ENCODE measurements at regions not wholly inside any gene's neighbourhood (a gene's known extent, or its start where the extent isn't known, plus 50 kb on each side); places are given as distances from the start of the nearest gene placed in this dataset.

DNA sequence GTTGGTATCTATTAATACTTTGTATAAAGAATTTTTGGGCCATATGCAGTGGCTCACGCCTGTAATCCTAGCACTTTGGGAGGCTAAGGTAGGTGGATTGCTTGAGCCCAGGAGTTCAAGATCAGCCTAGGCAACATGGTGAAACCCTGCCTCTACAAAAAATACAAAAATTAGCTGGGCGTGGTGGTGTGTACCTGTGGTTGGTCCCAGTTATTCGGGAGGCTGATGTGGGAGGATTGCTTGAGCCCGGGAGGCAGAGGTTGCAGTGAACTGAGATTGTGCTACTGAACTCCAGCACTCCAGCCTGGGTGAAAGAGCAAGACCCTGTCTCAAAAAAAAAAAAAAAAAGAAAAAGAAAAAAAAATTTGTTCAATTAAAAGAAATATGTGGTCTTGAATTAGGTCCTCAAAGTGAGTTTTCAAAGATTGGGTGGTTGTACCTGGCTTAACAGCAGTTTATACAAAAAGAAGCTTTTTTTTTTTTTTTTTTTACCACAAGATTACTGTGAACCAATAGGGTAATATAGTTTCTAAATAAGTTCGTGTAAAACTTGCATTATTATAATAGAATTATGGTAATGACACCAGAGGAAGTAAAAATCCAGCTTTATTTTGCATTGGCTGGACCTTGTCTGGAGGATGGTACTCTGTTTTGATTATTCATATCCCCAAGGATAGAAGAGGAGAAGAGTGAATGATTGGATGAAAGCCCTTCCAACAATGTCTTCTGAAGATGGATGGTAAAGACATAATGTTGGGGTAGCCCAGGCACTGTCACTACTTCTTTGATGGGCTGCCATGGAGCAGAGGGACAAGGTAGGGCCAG is 210.3 kb downstream of the MYCN start:
- TF ChIP-seq CTCF (IDR thresholded peaks at IDR 0.05; ENCODE audit: control extremely low read depth in 1 of 3, insufficient read depth in 1 of 3, low read depth in 1 of 3, low read length in 3 of 3) (no peak), GABPA (IDR thresholded peaks at IDR 0.05; ENCODE audit: borderline replicate concordance, insufficient read depth, low read length) (no peak), YY1 (IDR thresholded peaks at IDR 0.05; ENCODE audit: low read depth, low read length) (no peak), POLR2A (IDR thresholded peaks at IDR 0.05; ENCODE audit: control extremely low read depth in 1 of 2, low read depth in 2 of 2, low read length in 2 of 2) (no peak), EGR1 (IDR thresholded peaks at IDR 0.05; ENCODE audit: borderline replicate concordance, low read depth, low read length) (no peak), RXRA (IDR thresholded peaks at IDR 0.05; ENCODE audit: insufficient read depth, low read depth, low read length) (no peak), JUND (IDR thresholded peaks at IDR 0.05; ENCODE audit: low read length) (no peak), PHF8 (conservative IDR thresholded peaks at IDR 0.05; ENCODE audit: low read depth, low read length) (no peak), EP300 (IDR thresholded peaks at IDR 0.05; ENCODE audit: borderline replicate concordance in 1 of 2, low read depth in 2 of 2, low read length in 2 of 2) (no peak), SUZ12 (IDR thresholded peaks at IDR 0.05; ENCODE audit: low read length) (no peak)

Measured in H1 (cell line).